Inferior parietal cortex (tissue), 1 donor: ENCODE measurements at regions not wholly inside any gene's neighbourhood (a gene's known extent, or its start where the extent isn't known, plus 50 kb on each side); places are given as distances from the start of the nearest gene placed in this dataset.
"Not testable (repeated sequence)": the region's sequence is repeated elsewhere in the genome, so short reads cannot be mapped to it uniquely, and the experiment has no call there.

Experiments
- DNase-seq: peaks from one replicate; pipeline ENCODE4 v3.0.0-alpha.2; 2016; ENCODE audit errors: extremely low spot score

GRCh38 chr11:129503646-129504045 lies 128.0 kb downstream of the BARX2 start:
- no peak for DNase-seq

GRCh38 chr11:129505266-129505665 lies 129.6 kb downstream of the BARX2 start:
- no peak for DNase-seq

- DNase-seq, result no peak
These were observed 132.5 kb downstream of the BARX2 start for GRCh38 chr11:129508163-129508562.

- DNase-seq, result no peak
These were observed 152.6 kb downstream of the BARX2 start for GRCh38 chr11:129528296-129528695.

GRCh38 chr11:129530154-129530895 lies 154.7 kb downstream of the BARX2 start:
- DNase-seq, result peak; percentile 3

DNA sequence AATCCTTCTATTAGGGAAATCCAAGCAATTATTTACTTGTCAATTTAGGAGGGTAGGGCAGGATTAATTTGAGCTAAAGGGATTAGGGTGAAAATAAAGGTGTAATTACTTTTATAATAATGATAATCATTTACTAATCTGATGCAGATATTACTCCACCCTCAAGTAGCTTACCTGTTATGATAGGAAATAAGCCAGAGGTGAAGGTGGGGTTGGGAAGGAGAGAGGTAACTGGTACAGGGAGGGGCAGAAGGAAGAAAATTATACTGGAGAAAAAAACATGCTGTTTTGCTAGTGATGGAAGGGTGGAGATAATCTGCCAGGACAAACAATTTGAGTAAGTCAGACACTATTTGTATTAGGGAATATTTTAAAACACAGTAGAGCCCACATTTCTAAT lies 157.7 kb downstream of the BARX2 start:
- no peak for DNase-seq

- DNase-seq, result no peak
These were observed 160.7 kb downstream of the BARX2 start for GRCh38 chr11:129536338-129536737.

GRCh38 chr11:129538323-129538722 lies 162.7 kb downstream of the BARX2 start:
- no peak for DNase-seq

GRCh38 chr11:129543515-129544290 lies 168.1 kb downstream of the BARX2 start:
- DNase-seq, result no peak

DNA sequence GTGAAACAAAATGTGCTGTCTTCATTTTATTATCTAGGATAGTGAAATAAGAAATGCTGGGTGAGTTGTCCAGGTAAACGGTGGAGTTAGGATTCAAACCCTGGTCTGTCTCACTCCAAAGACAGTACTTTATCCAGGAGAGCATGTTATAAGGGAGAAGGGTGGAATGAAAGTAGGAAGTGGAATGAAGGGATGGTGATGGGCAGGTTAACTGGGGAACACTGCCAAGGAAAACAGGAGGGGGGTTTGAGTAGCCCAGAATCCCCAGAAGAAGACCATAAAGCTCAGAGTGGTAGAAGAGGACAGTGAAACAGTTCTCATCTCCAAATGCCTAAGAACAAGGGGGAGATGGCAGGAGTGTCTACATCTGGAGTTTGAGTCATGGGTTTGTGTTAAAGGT lies 169.0 kb downstream of the BARX2 start:
- no peak for DNase-seq

DNA sequence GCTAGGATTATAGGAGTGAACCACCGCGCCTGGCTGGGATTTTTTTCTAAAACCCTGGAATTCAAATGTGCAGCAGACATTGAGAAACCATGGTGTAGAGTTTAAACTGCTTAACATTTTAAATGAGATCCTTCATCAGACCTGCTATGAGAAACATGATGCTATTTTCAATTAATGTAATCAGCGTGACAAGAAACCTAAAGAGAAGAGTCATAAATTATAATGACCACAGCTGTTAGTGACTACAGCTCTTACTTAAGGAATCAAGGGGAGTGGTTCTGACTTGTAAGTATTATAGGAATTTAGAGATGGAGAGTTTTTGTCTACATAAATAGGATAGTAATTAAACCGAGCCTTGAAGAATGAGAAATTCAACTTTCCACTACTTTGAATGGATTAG lies 170.6 kb downstream of the BARX2 start:
- no peak for DNase-seq

- DNase-seq, result no peak
These were observed 181.8 kb downstream of the BARX2 start for GRCh38 chr11:129557421-129557820.

- DNase-seq, result no peak
These were observed 193.4 kb downstream of the BARX2 start for GRCh38 chr11:129569007-129569406.

- DNase-seq, result not testable (repeated sequence)
These were observed 197.0 kb downstream of the BARX2 start for GRCh38 chr11:129572667-129573066.

DNA sequence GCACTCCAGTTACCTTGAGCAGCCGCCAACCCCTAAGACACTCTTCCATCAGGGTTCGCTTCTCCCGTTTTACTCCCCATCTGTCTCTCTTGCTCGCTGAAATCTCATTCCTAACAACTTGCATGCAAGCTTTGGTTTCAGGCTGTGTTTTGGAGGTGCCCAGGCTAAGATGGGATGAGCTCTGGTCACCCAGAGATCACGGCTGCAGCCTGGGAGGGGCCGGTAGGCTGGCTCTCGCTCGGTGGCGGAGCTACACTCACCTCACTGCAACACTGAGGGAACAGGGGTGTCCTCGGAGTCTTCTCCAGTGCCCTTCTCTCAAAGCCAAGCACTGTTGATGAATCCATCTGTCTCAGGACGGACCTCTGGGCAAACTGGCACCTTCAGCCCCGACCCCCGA lies 197.5 kb downstream of the BARX2 start:
- no peak for DNase-seq

DNA sequence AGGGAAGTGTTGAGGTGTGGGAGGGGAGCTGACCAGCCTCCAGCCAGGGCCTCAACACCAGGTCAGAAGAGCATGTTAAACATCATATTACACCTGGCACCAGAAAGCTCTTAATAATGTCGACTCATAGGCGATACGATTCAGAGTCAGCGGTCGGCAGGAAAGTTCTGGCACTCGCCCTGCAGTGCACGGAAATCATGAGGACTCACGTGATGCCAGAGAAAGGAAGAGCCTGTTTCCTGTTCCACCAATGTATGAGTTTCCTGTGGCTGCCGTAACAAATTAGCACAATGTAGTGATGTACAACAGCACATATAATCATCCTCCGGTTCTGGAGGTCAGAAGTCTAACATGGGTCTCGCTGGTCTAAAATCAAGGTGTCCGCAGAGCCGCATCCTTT lies 198.8 kb downstream of the BARX2 start:
- no peak for DNase-seq

- no peak for DNase-seq
These were observed 201.0 kb downstream of the BARX2 start for GRCh38 chr11:129576652-129577051.

DNA sequence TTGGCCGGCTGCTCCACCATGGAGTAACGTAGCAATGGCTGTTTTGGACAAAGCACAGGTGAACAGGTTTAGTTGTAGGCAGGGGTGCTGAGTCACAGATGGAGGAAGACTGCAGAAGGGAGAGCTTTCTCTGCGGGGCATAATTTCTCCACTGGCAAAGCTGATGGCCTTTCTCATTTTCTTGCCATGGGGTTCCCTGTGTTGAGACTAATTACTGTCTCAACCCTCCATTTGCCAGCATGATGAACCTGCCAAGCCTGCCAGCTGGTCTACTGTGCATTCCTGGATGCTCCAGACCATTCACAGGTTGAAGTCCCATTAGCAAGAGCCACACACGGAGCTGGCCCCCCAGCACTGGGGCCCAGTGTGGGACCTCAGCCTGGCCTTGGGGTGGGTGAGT lies 202.4 kb downstream of the BARX2 start:
- no peak for DNase-seq

DNA sequence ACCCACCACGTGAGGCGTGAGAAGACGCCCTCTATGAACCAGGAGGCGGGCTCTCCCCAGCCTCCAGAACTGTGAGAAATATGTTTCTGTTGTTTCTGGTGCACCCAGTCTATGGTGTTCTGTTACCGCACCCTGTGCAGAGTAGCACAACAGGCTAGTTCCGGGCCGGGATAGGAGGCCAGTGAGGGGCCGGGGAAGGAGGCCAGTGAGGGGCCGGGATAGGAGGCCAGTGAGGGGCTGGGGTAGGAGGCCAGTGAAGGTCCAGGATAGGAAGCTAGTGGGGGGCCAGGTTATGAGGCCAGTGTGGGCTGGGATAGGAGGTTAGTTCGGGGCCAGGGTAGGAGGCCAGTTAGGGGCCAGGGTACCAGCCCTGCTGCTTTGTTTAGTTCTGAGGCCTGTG lies 204.6 kb downstream of the BARX2 start:
- DNase-seq, result no peak

DNA sequence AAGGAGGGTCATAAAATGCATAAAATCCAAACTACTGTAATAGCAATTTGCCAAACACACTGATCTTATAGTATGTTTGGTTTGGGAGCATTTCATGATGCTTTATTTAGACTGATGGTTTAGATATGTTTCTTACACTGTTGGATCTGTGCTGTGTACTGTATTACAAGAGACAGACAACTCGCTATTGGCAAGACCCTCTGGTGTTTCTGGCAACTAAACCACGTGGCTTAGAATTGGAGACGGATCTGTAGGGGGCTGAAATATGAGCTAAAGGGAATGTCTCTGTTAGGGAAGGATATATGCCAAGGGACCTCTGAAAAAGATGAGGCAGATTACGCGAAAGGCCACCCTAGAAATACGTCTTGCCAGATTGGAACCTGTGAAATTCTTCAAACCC lies 208.7 kb downstream of the BARX2 start:
- DNase-seq, result no peak

- DNase-seq, result no peak
These were observed 213.7 kb downstream of the BARX2 start for GRCh38 chr11:129589190-129589860.

- no peak for DNase-seq
These were observed 214.5 kb downstream of the BARX2 start for GRCh38 chr11:129590030-129590752.
